ENCODE measurements at regions not wholly inside any gene's neighbourhood (a gene's known extent, or its start where the extent isn't known, plus 50 kb on each side); places are given as distances from the start of the nearest gene placed in this dataset.

DNA sequence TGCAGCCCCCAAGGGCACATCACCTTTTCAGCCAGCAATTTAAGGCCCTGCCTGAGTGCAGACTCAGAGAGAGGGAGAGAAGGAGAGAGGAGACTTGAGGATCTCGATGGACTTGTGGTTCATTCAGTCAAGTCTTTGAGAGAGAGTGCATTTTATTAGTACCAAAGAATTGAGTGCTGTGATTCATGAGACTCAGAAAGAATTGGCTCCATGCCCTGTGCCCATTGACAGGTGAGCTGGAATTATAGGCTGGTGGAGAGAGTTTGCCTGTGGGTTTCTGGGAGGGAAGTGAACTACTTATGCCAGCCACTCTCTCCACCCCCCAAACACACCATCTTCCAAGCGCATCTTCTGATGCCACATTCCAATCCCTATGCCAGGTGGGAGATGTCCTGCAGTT lies 236.8 kb downstream of the MN1 start:
- TF ChIP-seq, protein P1, sequence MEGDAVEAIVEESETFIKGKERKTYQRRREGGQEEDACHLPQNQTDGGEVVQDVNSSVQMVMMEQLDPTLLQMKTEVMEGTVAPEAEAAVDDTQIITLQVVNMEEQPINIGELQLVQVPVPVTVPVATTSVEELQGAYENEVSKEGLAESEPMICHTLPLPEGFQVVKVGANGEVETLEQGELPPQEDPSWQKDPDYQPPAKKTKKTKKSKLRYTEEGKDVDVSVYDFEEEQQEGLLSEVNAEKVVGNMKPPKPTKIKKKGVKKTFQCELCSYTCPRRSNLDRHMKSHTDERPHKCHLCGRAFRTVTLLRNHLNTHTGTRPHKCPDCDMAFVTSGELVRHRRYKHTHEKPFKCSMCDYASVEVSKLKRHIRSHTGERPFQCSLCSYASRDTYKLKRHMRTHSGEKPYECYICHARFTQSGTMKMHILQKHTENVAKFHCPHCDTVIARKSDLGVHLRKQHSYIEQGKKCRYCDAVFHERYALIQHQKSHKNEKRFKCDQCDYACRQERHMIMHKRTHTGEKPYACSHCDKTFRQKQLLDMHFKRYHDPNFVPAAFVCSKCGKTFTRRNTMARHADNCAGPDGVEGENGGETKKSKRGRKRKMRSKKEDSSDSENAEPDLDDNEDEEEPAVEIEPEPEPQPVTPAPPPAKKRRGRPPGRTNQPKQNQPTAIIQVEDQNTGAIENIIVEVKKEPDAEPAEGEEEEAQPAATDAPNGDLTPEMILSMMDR (IDR thresholded peaks at IDR 0.05), result no peak
- no peak for TF ChIP-seq POLR2A (IDR thresholded peaks at IDR 0.05)

Measured in Peyer's patch (tissue), 4 donors.